NT2/D1 (cell line): ENCODE measurements at regions not wholly inside any gene's neighbourhood (a gene's known extent, or its start where the extent isn't known, plus 50 kb on each side); places are given as distances from the start of the nearest gene placed in this dataset.

ENCODE experiments used
- YY1 ChIP-seq: IDR thresholded peaks from 2 replicates; pipeline ENCODE4 v1.6.1; 2011; ENCODE audit not compliant: insufficient read length, insufficient read depth
- ZNF274 ChIP-seq: IDR thresholded peaks from 2 replicates; pipeline ENCODE4 v1.6.1; 2011; ENCODE audit warnings: mild to moderate bottlenecking, low read depth, low read length

- TF ChIP-seq ZNF274 (no peak), YY1 (no peak)
These were observed 149.8 kb upstream of the NR5A2 start for GRCh38 chr1:199877526-199878384.
